Activated naive CD8-positive, alpha-beta T cell treated with anti-CD3 and anti-CD28 coated beads, Interleukin-2, amount 50 U/mL, for 24 hours (primary cell): ENCODE measurements at regions not wholly inside any gene's neighbourhood (a gene's known extent, or its start where the extent isn't known, plus 50 kb on each side); places are given as distances from the start of the nearest gene placed in this dataset.

ENCODE experiments used
- ATAC-seq: fragments of 150-1000 bp; cut with Tn5 transposase; one replicate; pipeline ENCODE4 v1.10.0; 2021
- DNase-seq: peaks from one replicate; pipeline ENCODE4 v3.0.0; 2021
- H3K27ac Mint-ChIP-seq: one replicate; pipeline ENCODE4 v1.8.0; 2021; ENCODE audit warnings: mild to moderate bottlenecking, mixed read lengths
- H3K27me3 Mint-ChIP-seq: one replicate; pipeline ENCODE4 v1.8.0; 2021; ENCODE audit warnings: mixed read lengths
- H3K36me3 Mint-ChIP-seq: one replicate; pipeline ENCODE4 v1.8.0; 2021; ENCODE audit warnings: low read depth, mixed read lengths
- H3K4me1 Mint-ChIP-seq: one replicate; pipeline ENCODE4 v1.8.0; 2021; ENCODE audit warnings: mixed read lengths
- H3K4me3 Mint-ChIP-seq: one replicate; pipeline ENCODE4 v1.8.0; 2021; ENCODE audit warnings: mild to moderate bottlenecking, moderate library complexity, mixed read lengths
- H3K9me3 Mint-ChIP-seq: one replicate; pipeline ENCODE4 v1.8.0; 2021; ENCODE audit warnings: mixed read lengths

DNA sequence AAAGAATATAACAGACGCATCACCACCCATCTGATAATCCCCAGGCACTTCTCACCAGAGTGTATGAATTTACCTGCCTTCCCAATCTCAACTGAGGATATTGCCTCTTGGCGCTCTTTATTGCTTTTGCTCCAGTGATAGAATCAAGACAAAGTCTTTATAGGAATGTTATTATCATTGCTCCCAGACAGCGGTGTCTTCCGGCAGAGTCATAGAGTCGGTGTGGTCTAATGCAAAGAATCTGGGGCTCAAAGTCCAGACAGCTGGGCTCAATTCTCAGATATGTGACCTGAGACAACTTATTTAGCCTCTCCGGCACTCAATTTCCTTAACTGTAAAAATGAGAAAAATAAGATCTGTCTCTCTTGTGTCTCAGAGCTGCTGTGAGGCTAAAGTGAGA lies 106.1 kb upstream of the PAK3 start:
- H3K4me1 Mint-ChIP-seq, result no peaks in the 10 kb centered on the region
- H3K27ac Mint-ChIP-seq, result no peak overlapping the region
- H3K36me3 Mint-ChIP-seq, result no peaks in the 10 kb centered on the region
- no peak for DNase-seq
- ATAC-seq, result no peak
- H3K9me3 Mint-ChIP-seq, result no peaks in the 10 kb centered on the region
- H3K27me3 Mint-ChIP-seq, result peaks cover 2% of the 10 kb centered on the region
- no peak overlapping the region for H3K4me3 Mint-ChIP-seq

DNA sequence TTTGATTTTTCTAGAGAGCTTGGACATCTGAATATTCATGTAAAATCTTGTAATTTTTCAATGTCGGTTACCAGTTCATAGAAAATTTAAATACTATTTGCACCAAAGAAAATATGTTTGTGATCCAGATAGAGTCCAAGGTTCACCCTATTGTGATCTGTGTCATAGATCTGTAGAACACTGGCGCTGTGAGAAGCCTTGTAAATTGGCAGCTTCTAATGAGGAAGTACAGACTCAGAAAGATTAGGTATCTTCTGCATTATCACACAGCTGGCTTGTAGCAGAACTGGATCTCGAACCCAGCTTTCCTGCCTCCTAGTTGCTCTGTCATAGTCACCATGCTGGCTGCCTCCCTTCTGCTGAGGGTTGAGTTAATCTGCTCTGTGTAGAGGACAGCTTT lies 106.5 kb upstream of the PAK3 start:
- H3K27ac Mint-ChIP-seq, result no peak overlapping the region
- ATAC-seq (no peak), DNase-seq (no peak)
- peaks cover 2% of the 10 kb centered on the region for H3K27me3 Mint-ChIP-seq
- no peaks in the 10 kb centered on the region for H3K4me1 Mint-ChIP-seq
- no peaks in the 10 kb centered on the region for H3K36me3 Mint-ChIP-seq
- no peak overlapping the region for H3K4me3 Mint-ChIP-seq
- no peaks in the 10 kb centered on the region for H3K9me3 Mint-ChIP-seq

DNA sequence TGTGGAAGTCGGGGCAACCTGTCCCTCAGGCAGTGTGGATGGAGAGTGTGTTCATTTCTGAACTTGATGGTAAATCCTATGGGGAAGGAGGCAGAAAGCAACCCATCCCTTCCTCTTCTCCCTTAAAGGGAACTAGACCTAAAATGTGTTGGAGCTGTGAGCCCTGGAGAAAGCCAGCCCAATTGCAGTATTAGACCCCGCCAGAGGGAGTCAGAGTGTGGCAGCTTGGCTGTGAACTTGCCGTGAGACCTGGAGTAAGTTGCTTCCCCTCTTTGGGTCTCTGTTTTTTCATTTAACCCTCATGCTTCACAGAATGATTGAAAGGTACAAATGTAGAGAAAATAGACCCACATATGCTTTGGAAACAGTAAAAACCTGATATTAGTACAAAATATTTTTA lies 108.7 kb upstream of the PAK3 start:
- H3K36me3 Mint-ChIP-seq, result no peaks in the 10 kb centered on the region
- H3K4me1 Mint-ChIP-seq, result no peaks in the 10 kb centered on the region
- H3K27ac Mint-ChIP-seq, result no peak overlapping the region
- ATAC-seq, result no peak
- H3K27me3 Mint-ChIP-seq, result peaks cover 2% of the 10 kb centered on the region
- no peaks in the 10 kb centered on the region for H3K9me3 Mint-ChIP-seq
- DNase-seq, result no peak
- H3K4me3 Mint-ChIP-seq, result no peak overlapping the region

DNA sequence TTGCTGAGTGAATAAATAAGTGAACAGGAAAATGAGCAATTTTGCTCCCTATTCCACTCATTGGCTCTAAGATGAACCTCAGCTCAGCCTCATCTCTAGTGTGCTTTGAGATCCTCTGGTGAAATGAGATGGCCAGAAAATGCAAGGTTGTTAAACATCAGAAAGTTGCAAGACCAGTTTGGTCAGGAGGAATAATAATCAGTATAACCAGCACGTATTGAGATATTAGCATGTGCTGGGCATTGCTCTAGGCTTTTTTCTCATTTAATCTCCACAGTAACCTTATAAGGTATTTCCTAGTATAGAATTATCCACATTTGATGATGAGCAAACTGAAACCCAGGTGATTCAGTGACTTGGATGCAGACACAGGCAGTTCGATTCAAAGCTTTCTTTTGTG lies 110.5 kb upstream of the PAK3 start:
- no peak overlapping the region for H3K27ac Mint-ChIP-seq
- no peaks in the 10 kb centered on the region for H3K9me3 Mint-ChIP-seq
- H3K4me3 Mint-ChIP-seq, result no peak overlapping the region
- H3K27me3 Mint-ChIP-seq, result peaks cover 2% of the 10 kb centered on the region
- ATAC-seq (no peak), DNase-seq (no peak)
- H3K36me3 Mint-ChIP-seq, result no peaks in the 10 kb centered on the region
- H3K4me1 Mint-ChIP-seq, result no peaks in the 10 kb centered on the region

DNA sequence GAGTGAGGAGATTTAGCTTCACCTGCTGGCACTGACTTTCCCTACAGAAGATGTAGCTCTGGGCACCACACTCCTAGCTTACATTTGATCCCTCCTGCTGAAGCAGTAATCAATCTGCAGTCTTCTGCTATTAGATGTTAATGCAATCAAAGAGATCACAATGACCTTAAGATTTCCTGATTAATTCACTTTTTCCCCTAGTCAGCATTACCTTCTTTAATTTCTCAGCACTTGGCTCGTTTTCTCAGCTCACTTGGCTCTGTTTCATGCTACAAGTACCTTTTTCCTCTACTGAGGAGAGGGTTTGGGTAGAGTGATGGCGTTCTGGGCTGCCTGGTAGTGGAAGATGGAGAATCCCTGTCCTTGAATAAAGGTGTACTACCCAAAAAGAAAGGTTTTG lies 113.0 kb upstream of the PAK3 start:
- DNase-seq (no peak), ATAC-seq (no peak)
- no peaks in the 10 kb centered on the region for H3K36me3 Mint-ChIP-seq
- no peak overlapping the region for H3K27ac Mint-ChIP-seq
- no peaks in the 10 kb centered on the region for H3K4me1 Mint-ChIP-seq
- H3K27me3 Mint-ChIP-seq, result peaks cover 2% of the 10 kb centered on the region
- H3K9me3 Mint-ChIP-seq, result no peaks in the 10 kb centered on the region
- no peak overlapping the region for H3K4me3 Mint-ChIP-seq

DNA sequence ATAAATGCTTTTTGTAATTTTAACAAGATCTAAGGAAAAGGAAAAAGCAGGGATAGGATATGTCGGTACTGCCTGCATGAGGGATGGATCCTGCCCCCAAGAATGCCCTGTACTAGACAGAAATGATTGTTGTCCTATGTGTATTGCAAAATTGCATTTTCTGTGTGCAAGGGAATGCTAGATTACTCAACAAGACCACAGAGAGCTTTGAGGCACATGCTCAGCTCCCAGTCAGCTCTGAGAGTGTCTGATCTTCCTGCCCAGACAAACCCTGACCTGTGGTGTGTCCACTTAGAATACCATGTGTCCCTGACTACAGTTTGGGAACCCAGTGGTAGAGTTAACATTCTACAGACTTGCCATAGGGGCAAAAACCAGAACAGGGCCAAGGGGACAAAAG lies 129.2 kb upstream of the PAK3 start:
- ATAC-seq (no peak), DNase-seq (no peak)
- Mint-ChIP-seq H3K9me3 (no peaks in the 10 kb centered on the region), H3K27ac (no peak overlapping the region), H3K4me3 (no peak overlapping the region), H3K36me3 (no peaks in the 10 kb centered on the region), H3K4me1 (no peaks in the 10 kb centered on the region), H3K27me3 (peaks cover 2% of the 10 kb centered on the region)

DNA sequence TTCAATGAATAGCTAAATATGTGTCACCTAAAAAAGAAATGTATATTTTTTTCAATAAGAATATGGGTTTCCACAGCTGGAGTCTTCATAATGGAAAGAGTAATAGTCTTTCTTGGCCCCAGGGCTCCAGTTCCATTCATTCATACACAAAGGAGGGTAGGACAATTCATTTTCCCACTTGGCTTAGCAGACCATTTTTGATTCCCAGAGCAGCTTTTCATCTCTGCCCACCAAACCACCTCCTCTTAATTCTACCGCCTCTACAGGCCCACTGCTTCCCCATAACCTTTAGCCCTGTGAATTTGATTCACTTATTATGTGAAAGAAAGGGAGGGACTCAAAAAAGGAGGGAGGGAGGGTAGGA lies 129.9 kb upstream of the PAK3 start:
- H3K4me1 Mint-ChIP-seq, result no peaks in the 10 kb centered on the region
- H3K4me3 Mint-ChIP-seq, result no peak overlapping the region
- no peaks in the 10 kb centered on the region for H3K9me3 Mint-ChIP-seq
- no peak overlapping the region for H3K27ac Mint-ChIP-seq
- DNase-seq, result no peak
- H3K36me3 Mint-ChIP-seq, result no peaks in the 10 kb centered on the region
- peaks cover under 1% of the 10 kb centered on the region for H3K27me3 Mint-ChIP-seq
- ATAC-seq, result no peak

DNA sequence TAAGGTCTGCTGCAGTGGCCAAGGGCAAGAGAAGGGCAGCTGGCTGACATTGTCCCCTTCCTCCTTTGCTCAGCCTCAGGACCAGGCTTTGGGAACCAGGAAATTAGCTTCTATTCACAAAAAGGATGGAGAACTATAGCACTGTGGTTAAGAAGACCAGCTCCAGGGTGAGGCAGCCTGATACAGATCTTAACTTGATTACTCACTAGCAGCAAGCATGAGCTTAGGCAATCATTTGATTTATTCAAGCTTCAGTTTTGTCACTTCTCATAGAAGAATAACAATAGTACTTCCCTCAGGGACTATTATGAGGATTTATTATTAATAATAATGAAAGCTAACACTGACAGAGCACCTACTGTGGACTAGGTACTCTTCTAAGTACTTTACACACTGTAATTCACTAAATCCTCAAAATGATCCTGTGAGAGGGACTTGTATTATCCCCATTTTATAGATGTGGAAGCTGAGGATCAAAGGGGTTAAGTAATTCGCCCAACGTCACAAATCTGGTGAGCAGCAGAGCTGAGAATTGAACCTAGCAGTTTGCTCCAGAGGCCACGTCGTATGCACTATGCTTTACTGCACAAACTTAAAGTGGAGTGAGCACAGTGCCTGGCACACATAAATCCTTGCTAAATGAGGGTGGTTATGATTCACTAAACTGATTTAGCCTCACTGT lies 130.4 kb upstream of the PAK3 start:
- ATAC-seq (no peak), DNase-seq (no peak)
- Mint-ChIP-seq H3K36me3 (no peaks in the 10 kb centered on the region), H3K9me3 (no peaks in the 10 kb centered on the region), H3K4me1 (no peaks in the 10 kb centered on the region), H3K27me3 (no peaks in the 10 kb centered on the region), H3K27ac (no peak overlapping the region), H3K4me3 (no peak overlapping the region)

DNA sequence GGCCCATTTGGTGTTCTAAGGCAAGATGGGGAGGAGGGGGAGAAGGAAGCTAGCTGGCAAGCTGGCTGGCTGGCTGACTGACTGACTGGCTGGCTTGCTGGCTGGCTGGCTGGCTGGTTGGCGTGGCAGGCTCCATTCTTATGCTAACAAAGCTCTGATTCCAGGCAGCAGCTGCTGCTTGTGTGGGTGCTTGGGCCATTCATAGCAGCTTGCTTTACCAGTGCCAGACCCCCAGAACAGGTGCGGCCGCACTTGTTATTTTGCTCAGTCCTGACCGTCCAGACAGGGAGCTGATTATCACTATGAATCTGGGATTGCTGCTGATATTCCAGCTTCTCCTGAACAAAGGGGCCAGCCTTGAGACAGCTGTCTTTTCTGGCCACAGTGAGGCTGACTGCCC lies 131.2 kb upstream of the PAK3 start:
- Mint-ChIP-seq H3K4me1 (no peaks in the 10 kb centered on the region), H3K4me3 (no peak overlapping the region), H3K36me3 (no peaks in the 10 kb centered on the region), H3K27ac (no peak overlapping the region), H3K9me3 (no peaks in the 10 kb centered on the region), H3K27me3 (no peaks in the 10 kb centered on the region)
- no peak for DNase-seq
- no peak for ATAC-seq

DNA sequence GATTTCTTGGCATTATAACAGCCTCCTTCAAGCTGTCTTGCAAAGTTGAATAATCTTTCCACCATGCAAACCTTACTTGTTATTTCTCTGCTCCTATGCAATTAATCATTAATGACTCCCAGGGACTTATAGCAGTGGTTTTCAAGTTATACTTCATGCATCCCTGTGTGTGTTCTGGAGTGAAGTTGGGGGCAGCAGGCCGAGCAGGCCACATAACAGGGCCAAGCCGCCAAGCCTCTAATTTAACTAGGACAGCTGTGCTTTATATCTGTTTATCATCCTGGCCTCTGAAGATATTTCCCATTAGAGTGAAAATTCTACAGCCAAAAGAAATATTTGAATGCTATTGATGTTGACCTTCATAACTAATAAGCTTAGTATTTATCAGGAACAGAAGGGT lies 133.5 kb upstream of the PAK3 start:
- ATAC-seq, result no peak
- Mint-ChIP-seq H3K9me3 (no peaks in the 10 kb centered on the region), H3K36me3 (no peaks in the 10 kb centered on the region), H3K27ac (no peak overlapping the region), H3K4me1 (no peaks in the 10 kb centered on the region), H3K27me3 (no peaks in the 10 kb centered on the region), H3K4me3 (no peak overlapping the region)
- DNase-seq, result no peak

DNA sequence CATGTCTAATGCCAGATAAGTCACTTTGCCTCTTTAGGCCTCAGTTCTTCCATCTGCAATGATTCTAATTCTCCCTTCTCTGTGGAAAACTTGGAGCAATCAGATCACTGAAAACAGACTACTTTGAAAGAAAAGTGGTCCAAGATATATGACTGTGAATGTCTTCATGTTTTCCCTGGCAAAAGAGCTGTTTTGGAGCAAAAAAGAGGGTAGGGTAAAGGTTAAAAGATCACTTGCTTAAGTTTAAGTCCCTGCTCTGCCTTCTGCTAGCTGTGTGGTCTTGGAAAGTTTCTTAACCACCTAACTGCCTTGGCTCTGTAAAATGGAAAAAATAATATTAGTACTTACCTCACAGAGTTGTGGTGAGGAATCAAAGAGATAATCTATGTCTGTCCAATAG lies 140.3 kb upstream of the PAK3 start:
- Mint-ChIP-seq H3K4me3 (no peak overlapping the region), H3K27ac (no peak overlapping the region), H3K27me3 (no peaks in the 10 kb centered on the region), H3K36me3 (no peaks in the 10 kb centered on the region), H3K4me1 (no peaks in the 10 kb centered on the region), H3K9me3 (no peaks in the 10 kb centered on the region)
- ATAC-seq, result no peak
- no peak for DNase-seq

DNA sequence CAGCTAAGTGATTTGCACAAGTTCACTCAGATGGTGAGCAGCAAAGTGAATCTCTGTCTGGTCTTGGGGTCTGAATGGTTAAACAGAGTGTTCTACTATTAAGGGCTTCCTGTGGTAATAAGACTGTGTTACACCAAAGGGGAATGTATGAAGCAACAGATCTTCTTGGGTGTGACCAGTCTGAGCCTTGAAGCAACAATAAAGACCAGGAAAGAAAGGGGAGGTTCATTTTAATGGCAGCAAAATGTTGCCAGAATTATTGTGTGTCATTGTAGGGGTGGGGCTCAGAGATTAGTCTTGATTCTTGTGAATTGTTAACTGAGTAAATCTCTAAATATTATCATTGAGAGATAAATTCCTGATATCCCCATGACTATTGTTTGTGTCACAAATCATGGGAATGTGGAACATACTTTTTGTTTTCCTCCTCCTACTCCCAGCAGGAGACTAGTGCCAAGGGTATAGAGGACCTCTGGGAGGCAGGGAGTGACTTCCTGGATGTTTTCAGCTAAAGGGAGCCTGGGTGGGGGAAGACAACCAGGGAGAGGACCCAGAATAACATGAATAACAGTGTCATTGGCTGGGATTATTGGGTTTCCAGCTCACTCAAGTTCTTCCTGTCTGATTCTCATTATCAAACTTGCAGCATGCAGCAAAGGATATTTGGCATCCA lies 141.4 kb upstream of the PAK3 start:
- DNase-seq (no peak), ATAC-seq (no peak)
- Mint-ChIP-seq H3K9me3 (no peaks in the 10 kb centered on the region), H3K36me3 (no peaks in the 10 kb centered on the region), H3K27me3 (no peaks in the 10 kb centered on the region), H3K27ac (no peak overlapping the region), H3K4me1 (no peaks in the 10 kb centered on the region), H3K4me3 (no peak overlapping the region)

DNA sequence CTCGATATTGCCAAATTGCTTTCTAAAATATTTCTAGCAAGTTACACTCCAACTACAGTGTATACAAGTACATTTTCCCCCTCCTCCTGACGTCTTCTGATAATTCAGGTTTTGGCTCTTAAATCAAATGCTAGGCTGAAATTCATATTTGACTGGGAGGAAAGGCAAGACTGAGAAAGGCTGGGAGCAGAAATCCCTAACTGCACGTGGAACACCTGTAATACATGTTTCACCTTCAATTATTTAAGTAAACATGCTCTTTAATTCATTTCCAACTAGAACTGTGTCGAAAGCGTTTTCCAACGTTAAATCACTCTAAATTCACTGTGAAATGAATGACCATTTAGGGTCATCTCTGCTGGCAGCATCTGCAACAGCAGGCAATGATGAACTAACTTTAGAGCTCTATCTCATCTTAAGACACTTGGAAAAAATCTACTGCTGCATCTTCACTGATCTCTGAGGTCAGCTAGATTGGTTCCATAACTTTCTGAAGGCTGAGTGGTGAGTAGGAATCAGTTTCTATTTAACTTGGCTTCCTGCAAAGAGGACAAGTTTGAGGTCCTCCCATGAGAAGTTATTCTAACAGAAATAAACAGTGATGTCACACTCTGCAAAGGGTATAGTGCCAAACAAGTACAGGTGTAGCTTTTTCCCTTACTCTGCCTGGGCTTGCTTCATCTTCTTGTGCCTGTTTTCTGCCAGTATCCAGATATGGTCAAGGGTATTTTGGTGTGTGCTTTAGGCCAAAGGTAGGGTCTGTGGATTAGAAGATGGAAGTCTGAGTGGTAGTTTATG lies 144.3 kb upstream of the PAK3 start:
- H3K27me3 Mint-ChIP-seq, result no peaks in the 10 kb centered on the region
- no peak overlapping the region for H3K4me3 Mint-ChIP-seq
- H3K36me3 Mint-ChIP-seq, result no peaks in the 10 kb centered on the region
- no peak overlapping the region for H3K27ac Mint-ChIP-seq
- no peak for DNase-seq
- H3K9me3 Mint-ChIP-seq, result no peaks in the 10 kb centered on the region
- no peaks in the 10 kb centered on the region for H3K4me1 Mint-ChIP-seq
- no peak for ATAC-seq

DNA sequence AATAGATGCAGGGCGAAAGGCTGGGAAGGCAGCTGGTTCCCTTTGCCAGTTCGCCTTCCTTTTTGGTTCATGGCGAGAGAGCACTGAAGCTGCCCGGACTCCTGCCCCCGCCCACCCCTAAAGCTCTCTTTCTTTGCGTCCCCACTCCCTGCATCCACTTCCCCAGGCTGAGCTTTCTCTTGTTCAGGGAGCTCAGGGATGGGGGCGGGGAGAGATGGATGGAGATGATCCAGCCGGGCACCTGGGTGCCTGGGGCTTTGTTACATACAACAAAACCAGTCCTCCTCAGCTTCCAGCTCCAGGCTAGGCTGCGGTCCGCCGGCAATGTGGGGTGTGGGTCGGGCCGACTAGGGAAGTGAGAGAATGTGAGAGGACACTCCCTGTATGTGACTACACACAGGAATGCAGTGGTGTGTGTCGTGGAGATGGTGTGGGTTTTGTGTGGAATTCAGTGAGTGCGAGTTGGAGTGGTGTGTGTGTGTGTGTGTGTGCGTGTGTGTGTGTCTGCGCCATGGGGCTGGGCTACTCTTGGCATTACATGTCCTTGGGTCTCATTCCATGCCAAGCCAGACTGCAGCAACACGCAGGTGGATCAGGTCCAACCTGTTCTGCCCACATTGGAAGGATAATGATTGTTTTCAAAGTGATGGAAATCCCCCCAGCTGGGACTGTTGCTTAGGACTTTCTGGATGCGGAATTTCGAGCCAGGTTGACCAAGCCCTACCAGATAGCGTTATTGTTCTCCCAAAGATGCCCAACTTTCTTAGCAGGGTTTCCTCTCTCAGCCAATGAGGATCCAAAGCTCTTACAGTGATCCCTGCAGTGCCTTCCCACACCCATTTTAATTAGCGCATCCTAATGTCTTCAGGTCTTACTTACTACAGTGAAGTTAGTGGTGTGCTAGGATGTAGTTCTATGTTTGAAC lies 149.4 kb upstream of the CHRDL1 start:
- H3K36me3 Mint-ChIP-seq, result no peaks in the 10 kb centered on the region
- peaks cover 14% of the 10 kb centered on the region for H3K27me3 Mint-ChIP-seq
- no peak overlapping the region for H3K4me3 Mint-ChIP-seq
- ATAC-seq (no peak), DNase-seq (no peak)
- no peaks in the 10 kb centered on the region for H3K9me3 Mint-ChIP-seq
- H3K27ac Mint-ChIP-seq, result no peak overlapping the region
- H3K4me1 Mint-ChIP-seq, result no peaks in the 10 kb centered on the region
